Right atrium auricular region (tissue), 2 donors: ENCODE measurements at regions not wholly inside any gene's neighbourhood (a gene's known extent, or its start where the extent isn't known, plus 50 kb on each side); places are given as distances from the start of the nearest gene placed in this dataset.

ENCODE experiments used
- DNase-seq: peaks from one replicate; pipeline ENCODE4 v3.0.0-alpha.2; 2019; ENCODE audit warnings: low spot score
- H3K27ac ChIP-seq, 2 donors: fragments of 200-600 bp; sonication (generic); 1 replicate in 1 of 2; 2 replicates in 1 of 2; pipeline ENCODE4 v1.5.1; 2016 to 2019
- H3K27me3 ChIP-seq, 2 donors: fragments of 200-600 bp; sonication (generic); one replicate each; pipeline versions ENCODE4 v1.5.1 to v1.6.0; 2017 to 2019
- H3K36me3 ChIP-seq: fragments of 200-600 bp; sonication (generic); one replicate; pipeline ENCODE4 v1.5.1; 2016
- H3K4me1 ChIP-seq, 2 donors: fragments of 200-600 bp; sonication (generic); one replicate each; pipeline versions ENCODE4 v1.5.1 to v1.6.0; 2017 to 2019
- H3K4me3 ChIP-seq, 2 donors: fragments of 200-600 bp; sonication (generic); 1 replicate in 1 of 2; 2 replicates in 1 of 2; pipeline ENCODE4 v1.5.1; 2017 to 2019; ENCODE audit warnings: mild to moderate bottlenecking in 1 of 2, moderate library complexity in 1 of 2
- H3K9me3 ChIP-seq, 2 donors: fragments of 200-600 bp; sonication (generic); one replicate each; pipeline ENCODE4 v1.5.1; 2019
- CTCF ChIP-seq, 2 donors: fragments of 200-600 bp; sonication (generic); IDR thresholded peaks; one replicate each; pipeline ENCODE4 v1.5.1; 2019; ENCODE audit warnings: antibody characterized with exemption in 2 of 2

GRCh38 chr9:99592834-99593574 lies 228.7 kb upstream of the NR4A3 start:
- H3K9me3 ChIP-seq: no peaks in the 10 kb centered on the region
- H3K27me3 ChIP-seq: no peaks in the 10 kb centered on the region
- no peaks in the 10 kb centered on the region for H3K36me3 ChIP-seq
- no peak overlapping the region for H3K27ac ChIP-seq
- H3K4me3 ChIP-seq: no peak overlapping the region
- DNase-seq: no peak
- no peak for TF ChIP-seq CTCF (IDR thresholded peaks at IDR 0.05)
- H3K4me1 ChIP-seq: no peaks in the 10 kb centered on the region

- no peak for DNase-seq
- no peaks in the 10 kb centered on the region for H3K9me3 ChIP-seq
- H3K36me3 ChIP-seq: no peaks in the 10 kb centered on the region
- H3K27ac ChIP-seq: no peak overlapping the region
- H3K4me3 ChIP-seq: no peak overlapping the region
- TF ChIP-seq CTCF (IDR thresholded peaks at IDR 0.05): no peak
- H3K4me1 ChIP-seq: no peaks in the 10 kb centered on the region
- H3K27me3 ChIP-seq: no peaks in the 10 kb centered on the region
Measured at GRCh38 chr9:99593610-99594009, 228.1 kb upstream of the NR4A3 start.

- no peaks in the 10 kb centered on the region for H3K9me3 ChIP-seq
- TF ChIP-seq CTCF (IDR thresholded peaks at IDR 0.05): no peak
- no peak for DNase-seq
- no peaks in the 10 kb centered on the region for H3K27me3 ChIP-seq
- H3K4me3 ChIP-seq: no peak overlapping the region
- H3K27ac ChIP-seq: no peak overlapping the region
- H3K36me3 ChIP-seq: no peaks in the 10 kb centered on the region
- no peaks in the 10 kb centered on the region for H3K4me1 ChIP-seq
Measured at GRCh38 chr9:99594056-99594780, 227.5 kb upstream of the NR4A3 start.

- Histone ChIP-seq H3K4me1 (no peaks in the 10 kb centered on the region), H3K9me3 (no peaks in the 10 kb centered on the region), H3K27me3 (no peaks in the 10 kb centered on the region), H3K36me3 (no peaks in the 10 kb centered on the region), H3K27ac (no peak overlapping the region), H3K4me3 (no peak overlapping the region)
- DNase-seq: no peak
- TF ChIP-seq CTCF (IDR thresholded peaks at IDR 0.05): no peak
Measured at GRCh38 chr9:99595796-99596195, 225.9 kb upstream of the NR4A3 start.

- H3K4me1 ChIP-seq: no peaks in the 10 kb centered on the region
- H3K27me3 ChIP-seq: no peaks in the 10 kb centered on the region
- no peak overlapping the region for H3K27ac ChIP-seq
- no peaks in the 10 kb centered on the region for H3K9me3 ChIP-seq
- no peak for TF ChIP-seq CTCF (IDR thresholded peaks at IDR 0.05)
- H3K4me3 ChIP-seq: no peak overlapping the region
- H3K36me3 ChIP-seq: no peaks in the 10 kb centered on the region
- no peak for DNase-seq
Measured at GRCh38 chr9:99601571-99602111, 220.0 kb upstream of the NR4A3 start.
